Duodenal mucosa (tissue), 2 donors: ENCODE measurements at regions not wholly inside any gene's neighbourhood (a gene's known extent, or its start where the extent isn't known, plus 50 kb on each side); places are given as distances from the start of the nearest gene placed in this dataset.
"Not testable (repeated sequence)": the region's sequence is repeated elsewhere in the genome, so short reads cannot be mapped to it uniquely, and the experiment has no call there.

Experiments used
- H3K27ac ChIP-seq: one replicate; pipeline ENCODE4 v1.7.0; 2013; ENCODE audit warnings: low read depth, low read length
- H3K27me3 ChIP-seq, 2 donors: one replicate each; pipeline ENCODE4 v1.7.0; 2013; ENCODE audit warnings: low read length in 2 of 2, control low read depth in 1 of 2; ENCODE audit not compliant: insufficient read depth in 2 of 2, control insufficient read depth in 1 of 2
- H3K36me3 ChIP-seq, 2 donors: one replicate each; pipeline ENCODE4 v1.7.0; 2013; ENCODE audit warnings: low read length in 2 of 2, control low read depth in 1 of 2; ENCODE audit not compliant: insufficient read depth in 2 of 2, control insufficient read depth in 1 of 2
- H3K4me1 ChIP-seq, 2 donors: one replicate each; pipeline ENCODE4 v1.7.0; 2013; ENCODE audit warnings: low read length in 2 of 2, control low read depth in 1 of 2; ENCODE audit not compliant: insufficient read depth in 2 of 2, control insufficient read depth in 1 of 2
- H3K4me3 ChIP-seq, 2 donors: one replicate each; pipeline ENCODE4 v1.7.0; 2013; ENCODE audit warnings: low read length in 2 of 2, low read depth in 1 of 2
- H3K9ac ChIP-seq, 2 donors: one replicate each; pipeline ENCODE4 v1.7.0; 2013; ENCODE audit warnings: low read length in 2 of 2, low read depth in 1 of 2
- H3K9me3 ChIP-seq, 2 donors: one replicate each; pipeline ENCODE4 v1.7.0; 2013; ENCODE audit warnings: low read length in 2 of 2, control low read depth in 1 of 2; ENCODE audit not compliant: control insufficient read depth in 1 of 2

GRCh38 chr1:172832006-172832725 is 173.3 kb downstream of the FASLG start:
- Histone ChIP-seq H3K4me1 (peaks cover 0 to 6% of the 10 kb centered on the region in 2 donors), H3K36me3 (no peaks in the 10 kb centered on the region), H3K27ac (no peak overlapping the region), H3K27me3 (no peaks in the 10 kb centered on the region), H3K9me3 (no peaks in the 10 kb centered on the region), H3K9ac (no peak overlapping the region), H3K4me3 (no peak overlapping the region)

DNA sequence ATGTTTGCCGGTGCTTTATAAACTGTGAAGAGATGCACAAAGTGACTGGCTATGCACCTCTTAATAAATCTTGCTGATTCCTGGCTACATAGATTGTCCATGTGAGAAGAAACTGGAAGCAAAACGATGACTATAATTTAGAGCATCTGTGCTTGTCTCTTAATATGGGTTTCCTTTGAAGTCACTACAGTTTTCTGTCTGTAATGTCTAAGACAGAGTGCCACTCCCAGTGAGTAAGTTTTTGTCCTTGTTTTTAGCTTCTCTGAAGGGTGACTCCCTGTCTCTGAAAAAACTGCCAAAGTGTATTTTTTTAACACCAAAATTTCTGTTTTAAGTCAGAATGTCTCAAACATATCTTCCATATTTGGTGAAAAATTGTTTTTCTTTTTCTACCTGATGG is 175.1 kb downstream of the FASLG start:
- Histone ChIP-seq H3K36me3 (no peaks in the 10 kb centered on the region), H3K4me1 (no peaks in the 10 kb centered on the region), H3K9me3 (no peaks in the 10 kb centered on the region), H3K4me3 (no peak overlapping the region), H3K9ac (no peak overlapping the region), H3K27ac (no peak overlapping the region), H3K27me3 (no peaks in the 10 kb centered on the region)

DNA sequence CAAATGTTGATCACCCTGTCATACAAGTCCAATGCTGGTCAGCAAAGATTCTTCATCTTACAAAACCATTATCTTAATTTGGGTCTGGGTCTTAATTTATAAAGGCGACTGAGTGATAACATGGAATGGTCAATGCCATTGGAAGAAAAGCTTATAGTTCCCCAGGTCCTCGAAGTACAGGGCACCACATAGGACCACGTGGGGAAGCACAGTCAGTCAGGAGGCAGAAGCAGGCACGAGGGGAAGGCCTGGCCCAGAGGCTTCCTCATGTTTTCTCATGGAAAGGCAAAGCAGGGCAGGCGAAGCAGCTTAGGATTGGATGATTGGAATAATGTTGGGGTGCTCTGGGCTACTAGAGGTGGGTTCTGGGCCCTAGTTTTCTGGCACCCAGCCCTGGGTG is 175.7 kb downstream of the FASLG start:
- Histone ChIP-seq H3K4me1 (no peaks in the 10 kb centered on the region), H3K27ac (no peak overlapping the region), H3K36me3 (no peaks in the 10 kb centered on the region), H3K27me3 (no peaks in the 10 kb centered on the region), H3K9ac (no peak overlapping the region), H3K9me3 (no peaks in the 10 kb centered on the region), H3K4me3 (no peak overlapping the region)

GRCh38 chr1:172835834-172836233 is 176.9 kb downstream of the FASLG start:
- Histone ChIP-seq H3K27me3 (no peaks in the 10 kb centered on the region), H3K9me3 (no peaks in the 10 kb centered on the region), H3K27ac (no peak overlapping the region), H3K4me3 (no peak overlapping the region), H3K36me3 (no peaks in the 10 kb centered on the region), H3K9ac (no peak overlapping the region), H3K4me1 (no peaks in the 10 kb centered on the region)

GRCh38 chr1:172837816-172838679 is 179.1 kb downstream of the FASLG start:
- Histone ChIP-seq H3K27me3 (no peaks in the 10 kb centered on the region), H3K4me1 (no peaks in the 10 kb centered on the region), H3K9me3 (no peaks in the 10 kb centered on the region), H3K4me3 (no peak overlapping the region), H3K36me3 (no peaks in the 10 kb centered on the region), H3K9ac (no peak overlapping the region), H3K27ac (no peak overlapping the region)

DNA sequence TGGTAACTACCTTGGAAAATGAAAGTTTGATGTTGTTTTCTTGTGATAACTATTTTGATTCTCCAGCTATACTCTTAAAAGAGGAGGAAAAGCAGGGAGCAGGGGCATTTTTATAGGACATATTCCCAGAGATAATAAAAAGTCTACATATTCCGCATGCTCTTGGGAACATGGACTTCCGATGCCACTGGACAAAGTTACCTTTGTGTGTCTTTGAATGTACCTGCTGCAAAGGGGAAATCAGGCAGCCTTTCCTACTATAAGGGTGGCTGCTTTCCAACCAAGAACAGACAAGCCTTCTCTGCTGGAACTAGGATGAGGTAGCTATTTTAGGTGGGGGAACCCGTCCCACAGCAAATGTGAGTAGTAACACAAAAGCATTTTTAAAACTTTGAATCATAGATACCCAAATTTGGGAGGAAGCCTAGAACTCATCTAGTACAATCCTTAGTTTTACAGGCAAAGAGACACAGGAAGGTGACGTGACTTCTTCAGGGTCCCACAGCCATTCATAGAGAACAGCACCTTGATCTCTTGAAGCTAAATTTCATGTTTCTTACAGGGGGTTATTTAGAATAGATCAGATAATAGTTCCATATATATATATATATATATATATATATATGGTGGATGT is 179.9 kb downstream of the FASLG start:
- Histone ChIP-seq H3K9ac (no peak overlapping the region), H3K4me1 (no peaks in the 10 kb centered on the region), H3K27ac (no peak overlapping the region), H3K36me3 (no peaks in the 10 kb centered on the region), H3K9me3 (no peaks in the 10 kb centered on the region), H3K27me3 (no peaks in the 10 kb centered on the region), H3K4me3 (no peak overlapping the region)

DNA sequence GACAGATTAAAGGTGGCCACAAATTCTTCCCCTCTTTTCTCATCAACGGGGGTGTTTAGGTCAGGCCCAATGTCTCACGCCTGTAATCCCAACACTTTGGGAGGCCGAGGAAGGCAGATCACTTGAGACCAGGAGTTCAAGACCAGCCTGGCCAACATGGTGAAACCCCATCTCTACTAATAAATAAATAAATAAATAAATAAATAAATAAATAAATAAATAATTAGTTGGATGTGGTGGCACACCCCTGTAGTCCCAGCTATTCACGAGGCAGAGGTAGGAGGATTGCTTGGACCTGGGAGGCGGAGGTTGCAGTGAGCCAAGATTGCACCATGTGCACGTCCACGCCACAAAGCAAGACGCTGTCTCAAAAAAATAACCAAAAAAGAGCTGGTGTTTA is 180.7 kb downstream of the FASLG start:
- H3K9me3 ChIP-seq, H3K4me3 ChIP-seq, H3K27me3 ChIP-seq, H3K36me3 ChIP-seq, H3K4me1 ChIP-seq, H3K9ac ChIP-seq, H3K27ac ChIP-seq: not testable (repeated sequence)

DNA sequence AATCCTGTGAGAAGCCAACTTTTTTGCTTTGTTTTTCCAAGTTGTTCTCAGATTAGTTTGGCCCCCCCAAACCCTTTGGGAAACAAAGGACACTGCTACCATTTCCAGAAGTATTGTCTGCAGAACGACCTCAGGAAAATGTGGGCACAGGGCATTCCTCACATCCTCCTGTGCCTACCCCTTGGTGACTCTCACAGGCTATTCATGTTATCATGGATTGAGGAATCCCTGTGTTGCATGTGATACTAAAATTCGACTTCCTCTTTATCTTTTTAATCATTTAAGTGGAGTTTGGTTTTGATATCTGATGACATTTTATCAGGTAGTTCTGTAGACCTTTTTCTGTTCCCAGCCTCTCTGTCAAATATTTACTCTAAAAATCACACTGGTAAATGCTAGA is 184.5 kb downstream of the FASLG start:
- no peak overlapping the region for H3K4me3 ChIP-seq
- H3K9ac ChIP-seq: no peak overlapping the region
- H3K9me3 ChIP-seq: no peaks in the 10 kb centered on the region
- H3K4me1 ChIP-seq: peaks cover 0 to 5% of the 10 kb centered on the region in 2 donors
- H3K36me3 ChIP-seq: no peaks in the 10 kb centered on the region
- no peak overlapping the region for H3K27ac ChIP-seq
- H3K27me3 ChIP-seq: no peaks in the 10 kb centered on the region

GRCh38 chr1:172845371-172845770 is 186.5 kb downstream of the FASLG start:
- Histone ChIP-seq H3K27ac (no peak overlapping the region), H3K27me3 (no peaks in the 10 kb centered on the region), H3K9ac (no peak overlapping the region), H3K4me3 (no peak overlapping the region), H3K36me3 (no peaks in the 10 kb centered on the region), H3K4me1 (peaks cover 0 to 5% of the 10 kb centered on the region in 2 donors), H3K9me3 (no peaks in the 10 kb centered on the region)

GRCh38 chr1:172845865-172846264 is 187.0 kb downstream of the FASLG start:
- H3K9me3 ChIP-seq: no peaks in the 10 kb centered on the region
- no peak overlapping the region for H3K4me3 ChIP-seq

More at GRCh38 chr1:172845865-172846264, 187.0 kb downstream of the FASLG start:
- H3K9ac ChIP-seq: no peak overlapping the region
- H3K27ac ChIP-seq: no peak overlapping the region
- H3K36me3 ChIP-seq: no peaks in the 10 kb centered on the region
- no peaks in the 10 kb centered on the region for H3K27me3 ChIP-seq
- peaks cover 0 to 5% of the 10 kb centered on the region in 2 donors for H3K4me1 ChIP-seq
